A549 (cell line): ENCODE measurements at regions not wholly inside any gene's neighbourhood (a gene's known extent, or its start where the extent isn't known, plus 50 kb on each side); places are given as distances from the start of the nearest gene placed in this dataset.

Experiments used
- ATAC-seq, 2 experiments: fragments of 200-7000 bp in 1 of 2; fragments of >200 bp in 1 of 2; cut with Nextera tagmentation in 1 of 2; cut with Tn5 transposase in 1 of 2; 3 replicates each; pipeline versions ENCODE4 v1.8.0 to v1.9.1; 2018 to 2020; ENCODE audit warnings: mild to moderate bottlenecking in 1 of 2, moderate library complexity in 1 of 2
- CTCF ChIA-PET: fragments of 300-600 bp; sonication (Branson Sonifier 250); formaldehyde crosslinking; extraction: SDS; loops from one replicate; lab custom pipeline; 2021; ENCODE audit warnings: antibody characterized with exemption, inconsistent platforms; lab: Yijun Ruan, JAX
- POLR2A ChIA-PET: fragments of 350-600 bp; formaldehyde crosslinking; extraction: SDS; loops from one replicate; lab custom pipeline; 2021; ENCODE audit warnings: antibody characterized with exemption, inconsistent platforms; lab: Yijun Ruan, JAX
- DNase-seq, 2 experiments: peaks; one replicate each; pipeline versions ENCODE4 v3.0.0 to v3.0.0-alpha.2; 2011 to 2016; ENCODE audit warnings: low read depth in 1 of 2, low spot score in 1 of 2
- FAIRE-seq: peaks from 2 replicates; lab custom pipeline; 2011; peaks lifted over from hg19 to GRCh38; lab: Jason Lieb, UNC
- H3K27ac ChIP-seq, 2 experiments: fragments of >200 bp; sonication (Bioruptor Twin); formaldehyde crosslinking; 3 replicates each; pipeline ENCODE4 v1.5.1; 2016 to 2017
- H3K4me1 ChIP-seq: fragments of >200 bp; sonication (Bioruptor Twin); formaldehyde crosslinking; 3 replicates; pipeline ENCODE4 v1.6.1; 2016
- H3K4me2 ChIP-seq: fragments of >200 bp; sonication (Bioruptor Twin); formaldehyde crosslinking; 3 replicates; pipeline ENCODE4 v1.6.1; 2016
- H3K4me3 ChIP-seq: fragments of >200 bp; sonication (Bioruptor Twin); formaldehyde crosslinking; 3 replicates; pipeline ENCODE4 v1.5.1; 2016
- H3K9me3 ChIP-seq: fragments of >200 bp; sonication (Bioruptor Twin); formaldehyde crosslinking; 3 replicates; pipeline ENCODE4 v1.6.1; 2016
- BCL3 ChIP-seq: fragments of >200 bp; sonication (Bioruptor Twin); formaldehyde crosslinking; IDR thresholded peaks from 3 replicates; pipeline ENCODE4 v1.6.1; 2016
- CTCF ChIP-seq: fragments of >200 bp; sonication (Bioruptor Twin); formaldehyde crosslinking; IDR thresholded peaks from 3 replicates; pipeline ENCODE4 v1.5.1; 2016
- GATA3 ChIP-seq: IDR thresholded peaks from 2 replicates; pipeline ENCODE4 v1.6.1; 2012; ENCODE audit warnings: borderline replicate concordance
- HES2 ChIP-seq: fragments of >200 bp; sonication (Bioruptor Twin); formaldehyde crosslinking; IDR thresholded peaks from 2 replicates; pipeline ENCODE4 v1.6.1; 2016
- HEYL ChIP-seq: fragments of 250-450 bp; sonication (Bioruptor Pico); IDR thresholded peaks from 2 replicates; pipeline ENCODE4 v1.8.0; 2021; ENCODE audit warnings: mild to moderate bottlenecking, moderate library complexity
- HOXA7 ChIP-seq: fragments of 250-450 bp; sonication (Bioruptor Pico); IDR thresholded peaks from 2 replicates; pipeline ENCODE4 v1.5.0; 2020; ENCODE audit warnings: mild to moderate bottlenecking, moderate library complexity
- HOXB5 ChIP-seq: fragments of 250-450 bp; sonication (Bioruptor Pico); IDR thresholded peaks from 2 replicates; pipeline ENCODE4 v1.5.0; 2020; ENCODE audit warnings: mild to moderate bottlenecking, moderate library complexity
- JUN ChIP-seq, 2 experiments: fragments of >200 bp; sonication (Bioruptor Twin); formaldehyde crosslinking; IDR thresholded peaks; 2 replicates in 1 of 2; 3 replicates in 1 of 2; pipeline ENCODE4 v1.6.1; 2016 to 2017
- KDM5A ChIP-seq: fragments of 200-600 bp; sonication (generic); IDR thresholded peaks from 2 replicates; pipeline ENCODE4 v1.6.1; 2016; ENCODE audit warnings: antibody characterized with exemption, mild to moderate bottlenecking
- MAX ChIP-seq: IDR thresholded peaks from 2 replicates; pipeline ENCODE4 v1.6.1; 2012
- MYC ChIP-seq: IDR thresholded peaks from 2 replicates; pipeline ENCODE4 v1.6.1; 2012; ENCODE audit warnings: mild to moderate bottlenecking, inconsistent platforms, low read length, improper control_type of control experiment, borderline replicate concordance
- NFE2L2 ChIP-seq: fragments of 150-350 bp; conservative IDR thresholded peaks from 2 replicates; pipeline ENCODE4 v1.6.1; 2014; ENCODE audit warnings: low read length
- PBX3 ChIP-seq: IDR thresholded peaks from 2 replicates; pipeline ENCODE4 v1.6.1; 2012
- RAD21 ChIP-seq, 2 experiments: fragments of >200 bp in 1 of 2; sonication (Bioruptor Twin) in 1 of 2; formaldehyde crosslinking in 1 of 2; IDR thresholded peaks in 1 of 2; conservative IDR thresholded peaks in 1 of 2; 2 replicates in 1 of 2; 3 replicates in 1 of 2; pipeline ENCODE4 v1.6.1; 2012 to 2018; ENCODE audit warnings: inconsistent platforms in 1 of 2
- RARB ChIP-seq: fragments of 250-450 bp; sonication (Bioruptor Pico); IDR thresholded peaks from 2 replicates; pipeline ENCODE4 v1.8.0; 2021; ENCODE audit warnings: mild to moderate bottlenecking, moderate library complexity
- SMC3 ChIP-seq: fragments of >200 bp; sonication (Bioruptor Twin); formaldehyde crosslinking; IDR thresholded peaks from 3 replicates; pipeline ENCODE4 v1.6.1; 2018; ENCODE audit warnings: inconsistent platforms
- TFCP2L1 ChIP-seq: fragments of 250-450 bp; sonication (Bioruptor Pico); IDR thresholded peaks from 2 replicates; pipeline ENCODE4 v1.5.0; 2021; ENCODE audit warnings: mild to moderate bottlenecking
- USF2 ChIP-seq: fragments of 450-650 bp; IDR thresholded peaks from 2 replicates; pipeline ENCODE4 v1.6.1; 2014; ENCODE audit warnings: antibody characterized with exemption
- ZC3H11A ChIP-seq: fragments of 450-650 bp; IDR thresholded peaks from 2 replicates; pipeline ENCODE4 v1.6.1; 2014; ENCODE audit warnings: antibody characterized with exemption, mild to moderate bottlenecking
- ZFP36 ChIP-seq: fragments of 450-650 bp; IDR thresholded peaks from 2 replicates; pipeline ENCODE4 v1.6.1; 2014; ENCODE audit warnings: borderline replicate concordance; ENCODE audit not compliant: partially characterized antibody
- WGBS: methylation state at CpG from one replicate; pipeline ENCODE4 v1.1.6; 2017; ENCODE audit errors: missing lambda C conversion rate; 5-methylcytosine and 5-hydroxymethylcytosine counted together

GRCh38 chr11:119935349-119935925 is 202.5 kb downstream of the TRIM29 start:
- Histone ChIP-seq H3K4me1 (no peaks in the 10 kb centered on the region), H3K27ac (no peak overlapping the region), H3K4me2 (no peak overlapping the region)
- DNase-seq (no peak), ATAC-seq (no peak), FAIRE-seq (no peak)
- 42% methylated on average over 5 of the region's 7 CpGs for WGBS
- POLR2A ChIA-PET: no interaction called here
- CTCF ChIA-PET: interaction anchor here (1.5 kb wide), 1 partner anchor 206 kb away, joined by 4 read pairs; the partner anchor contains the start of gene NECTIN1
- TF ChIP-seq ZFP36 (no peak), NFE2L2 (no peak), USF2 (no peak), HES2 (no peak), SMC3 (no peak), TFCP2L1 (CRISPR knock-in tag) (no peak), ZC3H11A (no peak), MAX (no peak), HOXA7 (CRISPR knock-in tag) (no peak), RAD21 (conservative IDR thresholded peaks at IDR 0.05 in 1 of 2, IDR thresholded peaks at IDR 0.05 in 1 of 2) (no peak), JUN (IDR thresholded peaks at IDR 0.05) (no peak), KDM5A (no peak), HOXB5 (CRISPR knock-in tag) (no peak), MYC (no peak), PBX3 (no peak), GATA3 (no peak), RARB (CRISPR knock-in tag) (no peak), BCL3 (no peak), CTCF (no peak)
- TF ChIP-seq, all 56 proteins: peak for 0
- Histone ChIP-seq H3K4me3 (no peak overlapping the region), H3K9me3 (no peaks in the 10 kb centered on the region)

GRCh38 chr11:119934866-119935265 is 203.0 kb downstream of the TRIM29 start:
- H3K4me3 ChIP-seq: no peak overlapping the region
- TF ChIP-seq MAX: no peak
- TF ChIP-seq HEYL (CRISPR knock-in tag): no peak
- WGBS: 38% methylated on average over 3 of the region's 5 CpGs
- no peak overlapping the region for H3K27ac ChIP-seq
- ATAC-seq: no peak
- CTCF ChIA-PET: interaction anchor here (1.5 kb wide), 1 partner anchor 206 kb away, joined by 4 read pairs; the partner anchor contains the start of gene NECTIN1
- H3K4me1 ChIP-seq: no peaks in the 10 kb centered on the region
- POLR2A ChIA-PET: no interaction called here
- no peak for DNase-seq
- no peak overlapping the region for H3K4me2 ChIP-seq
- FAIRE-seq: no peak
- H3K9me3 ChIP-seq: no peaks in the 10 kb centered on the region
